AG09319 (cell line): ENCODE measurements at regions not wholly inside any gene's neighbourhood (a gene's known extent, or its start where the extent isn't known, plus 50 kb on each side); places are given as distances from the start of the nearest gene placed in this dataset.

Source experiments
- DNase-seq: peaks from one replicate; pipeline ENCODE4 v3.0.0-alpha.2; 2010; ENCODE audit warnings: low read depth; ENCODE audit errors: extremely low read depth
- CTCF ChIP-seq: IDR thresholded peaks from 2 replicates; pipeline ENCODE4 v1.5.1; 2011; ENCODE audit warnings: low read depth, mild to moderate bottlenecking, inconsistent platforms, low read length, moderate library complexity

GRCh38 chr11:112722148-112722547 lies 239.1 kb upstream of the NCAM1 start:
- no peak for DNase-seq
- no peak for TF ChIP-seq CTCF

GRCh38 chr11:112722876-112723275 lies 238.3 kb upstream of the NCAM1 start:
- no peak for TF ChIP-seq CTCF
- DNase-seq = no peak

GRCh38 chr11:112723676-112724495 lies 237.3 kb upstream of the NCAM1 start:
- no peak for DNase-seq
- TF ChIP-seq CTCF = no peak

GRCh38 chr11:112724496-112724790 lies 236.8 kb upstream of the NCAM1 start:
- no peak for TF ChIP-seq CTCF

GRCh38 chr11:112725636-112726035 lies 235.6 kb upstream of the NCAM1 start:
- no peak for TF ChIP-seq CTCF
- no peak for DNase-seq

More at GRCh38 chr11:112724496-112724790, 236.8 kb upstream of the NCAM1 start:
- DNase-seq = no peak

- DNase-seq = no peak
- TF ChIP-seq CTCF = no peak
These were observed 233.8 kb upstream of the NCAM1 start for GRCh38 chr11:112727341-112727841.

- TF ChIP-seq CTCF = no peak
- DNase-seq = no peak
These were observed 232.9 kb upstream of the NCAM1 start for GRCh38 chr11:112728288-112728687.
